ENCODE measurements at regions not wholly inside any gene's neighbourhood (a gene's known extent, or its start where the extent isn't known, plus 50 kb on each side); places are given as distances from the start of the nearest gene placed in this dataset.

DNA sequence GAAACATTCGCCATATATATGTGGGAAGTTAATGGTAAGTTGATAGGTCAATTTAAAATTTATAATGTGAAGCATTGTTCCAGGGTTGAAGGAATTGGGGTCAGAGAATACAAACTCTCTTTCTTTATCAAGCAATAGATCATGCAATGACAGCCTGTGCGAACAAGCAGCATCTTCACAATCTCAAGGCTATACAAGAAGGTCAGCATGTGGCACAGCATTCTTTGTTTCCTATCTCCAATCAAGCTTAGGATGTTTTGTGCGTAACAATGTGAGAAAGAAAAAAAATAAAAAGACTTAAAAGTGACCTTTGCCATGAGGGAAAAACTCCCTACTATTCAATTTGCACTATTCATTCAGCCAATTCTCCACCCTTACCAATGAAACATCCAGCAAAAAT is 288.1 kb upstream of the NECTIN3 start:
- no peak overlapping the region for H3K27ac Mint-ChIP-seq
- no peaks in the 10 kb centered on the region for H3K27me3 Mint-ChIP-seq (ENCODE audit: low read depth)
- no peak overlapping the region for H3K4me3 Mint-ChIP-seq
- no peaks in the 10 kb centered on the region for H3K36me3 Mint-ChIP-seq (ENCODE audit: insufficient read depth in 2 of 2)
- ATAC-seq (replicated peaks in 1 of 2) = no peak
- H3K9me3 Mint-ChIP-seq = peaks cover 0 to 1% of the 10 kb centered on the region in 2 donors
- H3K4me1 Mint-ChIP-seq (ENCODE audit: low read depth) = no peaks in the 10 kb centered on the region
- no peak for DNase-seq

DNA sequence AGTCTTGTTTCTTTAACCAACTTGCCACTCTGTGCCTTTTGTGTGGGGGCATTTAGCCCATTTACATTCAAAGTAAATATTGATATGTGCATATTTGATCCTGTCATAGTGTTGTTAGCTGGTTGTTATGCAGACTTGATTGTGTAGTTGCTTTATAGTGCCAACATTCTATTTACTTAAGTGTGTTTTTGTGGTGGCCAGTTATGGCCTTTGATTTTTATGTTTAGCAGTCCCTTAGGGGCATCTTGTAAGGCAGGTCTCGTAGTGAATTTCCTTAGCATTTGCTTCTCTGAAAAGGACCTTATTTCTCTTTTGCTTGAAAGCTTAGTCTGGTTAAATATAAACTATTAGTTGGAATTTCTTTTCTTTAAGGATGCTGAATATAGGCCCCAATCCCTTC is 282.8 kb upstream of the NECTIN3 start:
- Mint-ChIP-seq H3K9me3 (peaks cover 0 to 2% of the 10 kb centered on the region in 2 donors), H3K27ac (no peak overlapping the region), H3K27me3 (ENCODE audit: low read depth) (peaks cover 12% of the 10 kb centered on the region), H3K4me3 (no peak overlapping the region), H3K36me3 (ENCODE audit: insufficient read depth in 2 of 2) (no peaks in the 10 kb centered on the region), H3K4me1 (ENCODE audit: low read depth) (no peaks in the 10 kb centered on the region)
- no peak for DNase-seq
- ATAC-seq (replicated peaks in 1 of 2) = no peak

- DNase-seq (no peak), ATAC-seq (replicated peaks in 1 of 2) (no peak)
- Mint-ChIP-seq H3K4me3 (no peak overlapping the region), H3K4me1 (ENCODE audit: low read depth) (no peaks in the 10 kb centered on the region), H3K9me3 (peaks cover 0 to 2% of the 10 kb centered on the region in 2 donors), H3K27me3 (ENCODE audit: low read depth) (peaks cover 17% of the 10 kb centered on the region), H3K36me3 (ENCODE audit: insufficient read depth in 2 of 2) (no peaks in the 10 kb centered on the region), H3K27ac (no peak overlapping the region)
These were observed 282.3 kb upstream of the NECTIN3 start for GRCh38 chr3:110789315-110789714.

DNA sequence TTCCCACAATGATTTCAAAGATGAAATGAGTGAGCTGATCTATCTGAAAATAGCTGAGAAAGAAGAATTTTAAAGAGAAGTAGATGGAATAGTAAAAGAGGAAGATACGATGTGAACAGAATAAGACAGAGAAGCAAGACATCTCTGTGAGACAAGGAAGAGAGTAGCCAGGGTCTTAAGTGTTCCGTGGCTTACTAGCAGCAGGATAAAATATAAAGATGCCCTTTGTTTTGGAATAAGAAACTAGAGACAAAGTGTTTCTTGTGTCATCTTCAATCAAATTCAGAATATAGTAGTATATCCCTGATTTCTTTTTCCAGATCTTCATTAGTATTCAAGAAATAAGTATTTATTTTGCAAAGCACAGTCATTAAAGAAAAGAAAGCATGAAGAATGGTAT is 281.0 kb upstream of the NECTIN3 start:
- no peak overlapping the region for H3K4me3 Mint-ChIP-seq
- no peaks in the 10 kb centered on the region for H3K36me3 Mint-ChIP-seq (ENCODE audit: insufficient read depth in 2 of 2)

GRCh38 chr3:110791995-110792686 is 279.5 kb upstream of the NECTIN3 start:
- Mint-ChIP-seq H3K27me3 (ENCODE audit: low read depth) (peaks cover 18% of the 10 kb centered on the region), H3K27ac (no peak overlapping the region), H3K36me3 (ENCODE audit: insufficient read depth in 2 of 2) (no peaks in the 10 kb centered on the region), H3K4me1 (ENCODE audit: low read depth) (no peaks in the 10 kb centered on the region), H3K9me3 (peaks cover 0 to 2% of the 10 kb centered on the region in 2 donors), H3K4me3 (no peak overlapping the region)
- ATAC-seq (replicated peaks in 1 of 2) (no peak), DNase-seq (no peak)

More for the DNA sequence above, 281.0 kb upstream of the NECTIN3 start:
- Mint-ChIP-seq H3K9me3 (peaks cover 0 to 2% of the 10 kb centered on the region in 2 donors), H3K4me1 (ENCODE audit: low read depth) (no peaks in the 10 kb centered on the region), H3K27ac (no peak overlapping the region), H3K27me3 (ENCODE audit: low read depth) (peaks cover 18% of the 10 kb centered on the region)
- DNase-seq = no peak
- ATAC-seq (replicated peaks in 1 of 2) = no peak

- H3K4me3 Mint-ChIP-seq = no peak overlapping the region
- H3K27ac Mint-ChIP-seq = no peak overlapping the region
- no peak for ATAC-seq (replicated peaks in 1 of 2)
- no peaks in the 10 kb centered on the region for H3K4me1 Mint-ChIP-seq (ENCODE audit: low read depth)
- no peaks in the 10 kb centered on the region for H3K9me3 Mint-ChIP-seq
- no peaks in the 10 kb centered on the region for H3K36me3 Mint-ChIP-seq (ENCODE audit: insufficient read depth in 2 of 2)
- DNase-seq = no peak
- H3K27me3 Mint-ChIP-seq (ENCODE audit: low read depth) = peaks cover 18% of the 10 kb centered on the region
These were observed 278.0 kb upstream of the NECTIN3 start for GRCh38 chr3:110793611-110794010.

DNA sequence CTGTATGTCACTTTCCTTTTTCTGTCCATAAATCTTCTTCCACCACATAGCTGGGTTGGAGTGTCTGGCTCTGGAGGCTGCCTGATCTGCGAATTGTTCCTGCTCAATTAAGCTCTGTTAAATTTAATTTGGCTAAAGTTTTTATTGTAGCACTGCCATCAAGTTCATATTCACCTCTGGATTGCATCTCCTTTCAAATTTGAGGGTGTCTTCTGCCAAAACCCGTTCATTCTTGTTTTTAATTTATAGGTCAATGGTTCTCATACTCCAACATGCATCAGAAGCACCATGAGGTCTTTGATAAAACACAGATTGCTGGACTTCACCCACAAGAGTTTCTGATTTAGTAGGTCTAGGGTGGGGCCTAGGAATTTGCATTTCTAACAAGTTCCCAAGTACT is 276.5 kb upstream of the NECTIN3 start:
- Mint-ChIP-seq H3K36me3 (ENCODE audit: insufficient read depth in 2 of 2) (no peaks in the 10 kb centered on the region), H3K9me3 (no peaks in the 10 kb centered on the region), H3K27ac (no peak overlapping the region), H3K27me3 (ENCODE audit: low read depth) (peaks cover 18% of the 10 kb centered on the region), H3K4me3 (no peak overlapping the region), H3K4me1 (ENCODE audit: low read depth) (no peaks in the 10 kb centered on the region)
- DNase-seq = no peak
- no peak for ATAC-seq (replicated peaks in 1 of 2)

GRCh38 chr3:110799271-110799670 is 272.3 kb upstream of the NECTIN3 start:
- ATAC-seq (replicated peaks in 1 of 2) = no peak
- Mint-ChIP-seq H3K36me3 (ENCODE audit: insufficient read depth in 2 of 2) (no peaks in the 10 kb centered on the region), H3K27me3 (ENCODE audit: low read depth) (peaks cover 7% of the 10 kb centered on the region)

GRCh38 chr3:110804856-110805255 is 266.8 kb upstream of the NECTIN3 start:
- DNase-seq = no peak
- no peak for ATAC-seq (replicated peaks in 1 of 2)
- no peak overlapping the region for H3K4me3 Mint-ChIP-seq
- no peaks in the 10 kb centered on the region for H3K36me3 Mint-ChIP-seq (ENCODE audit: insufficient read depth in 2 of 2)
- H3K9me3 Mint-ChIP-seq = no peaks in the 10 kb centered on the region
- peaks cover 13% of the 10 kb centered on the region for H3K27me3 Mint-ChIP-seq (ENCODE audit: low read depth)
- no peak overlapping the region for H3K27ac Mint-ChIP-seq
- H3K4me1 Mint-ChIP-seq (ENCODE audit: low read depth) = no peaks in the 10 kb centered on the region

More at GRCh38 chr3:110799271-110799670, 272.3 kb upstream of the NECTIN3 start:
- Mint-ChIP-seq H3K4me1 (ENCODE audit: low read depth) (no peaks in the 10 kb centered on the region), H3K4me3 (no peak overlapping the region), H3K9me3 (no peaks in the 10 kb centered on the region), H3K27ac (no peak overlapping the region)
- DNase-seq = no peak

DNA sequence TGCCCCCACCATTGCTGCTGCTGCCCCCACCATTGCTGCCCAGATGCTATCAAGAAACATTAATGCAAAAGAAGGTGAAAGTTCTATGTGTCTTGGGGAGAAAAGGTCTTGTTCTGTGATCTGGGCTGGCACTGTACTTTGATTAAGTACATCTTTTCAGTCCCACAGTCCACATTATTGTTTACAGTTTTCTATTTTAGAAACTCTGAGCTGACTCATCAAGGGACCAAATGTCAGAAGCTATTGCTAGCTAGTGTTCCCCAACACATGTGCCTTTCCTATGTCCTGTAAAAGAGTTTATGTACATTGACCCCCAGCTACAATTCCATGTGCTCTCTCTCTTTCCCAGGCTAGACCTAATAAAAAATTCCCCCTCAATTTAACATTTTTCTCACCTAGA is 264.7 kb upstream of the NECTIN3 start:
- no peaks in the 10 kb centered on the region for H3K9me3 Mint-ChIP-seq
- ATAC-seq (replicated peaks in 1 of 2) = no peak
- H3K4me3 Mint-ChIP-seq = no peak overlapping the region
- peaks cover 24% of the 10 kb centered on the region for H3K27me3 Mint-ChIP-seq (ENCODE audit: low read depth)
- no peaks in the 10 kb centered on the region for H3K4me1 Mint-ChIP-seq (ENCODE audit: low read depth)
- no peak for DNase-seq
- H3K36me3 Mint-ChIP-seq (ENCODE audit: insufficient read depth in 2 of 2) = no peaks in the 10 kb centered on the region
- no peak overlapping the region for H3K27ac Mint-ChIP-seq

GRCh38 chr3:110808630-110809029 is 263.0 kb upstream of the NECTIN3 start:
- Mint-ChIP-seq H3K27me3 (ENCODE audit: low read depth) (peaks cover 40% of the 10 kb centered on the region), H3K9me3 (no peaks in the 10 kb centered on the region), H3K36me3 (ENCODE audit: insufficient read depth in 2 of 2) (no peaks in the 10 kb centered on the region), H3K4me1 (ENCODE audit: low read depth) (peaks cover 3% of the 10 kb centered on the region), H3K27ac (no peak overlapping the region), H3K4me3 (no peak overlapping the region)
- ATAC-seq (replicated peaks in 1 of 2) (no peak), DNase-seq (no peak)

- DNase-seq (no peak), ATAC-seq (replicated peaks in 1 of 2) (no peak)
- Mint-ChIP-seq H3K27ac (no peak overlapping the region), H3K9me3 (no peaks in the 10 kb centered on the region), H3K4me1 (ENCODE audit: low read depth) (peaks cover 18% of the 10 kb centered on the region), H3K27me3 (ENCODE audit: low read depth) (peaks cover 38% of the 10 kb centered on the region), H3K4me3 (no peak overlapping the region), H3K36me3 (ENCODE audit: insufficient read depth in 2 of 2) (no peaks in the 10 kb centered on the region)
These were observed 261.3 kb upstream of the NECTIN3 start for GRCh38 chr3:110810356-110810755.

- Mint-ChIP-seq H3K27me3 (ENCODE audit: low read depth) (peaks cover 33% of the 10 kb centered on the region), H3K27ac (no peak overlapping the region), H3K36me3 (ENCODE audit: insufficient read depth in 2 of 2) (no peaks in the 10 kb centered on the region), H3K4me1 (ENCODE audit: low read depth) (peaks cover 19% of the 10 kb centered on the region), H3K9me3 (no peaks in the 10 kb centered on the region), H3K4me3 (no peak overlapping the region)
- DNase-seq = no peak
- no peak for ATAC-seq (replicated peaks in 1 of 2)
These were observed 260.6 kb upstream of the NECTIN3 start for GRCh38 chr3:110811050-110811449.

DNA sequence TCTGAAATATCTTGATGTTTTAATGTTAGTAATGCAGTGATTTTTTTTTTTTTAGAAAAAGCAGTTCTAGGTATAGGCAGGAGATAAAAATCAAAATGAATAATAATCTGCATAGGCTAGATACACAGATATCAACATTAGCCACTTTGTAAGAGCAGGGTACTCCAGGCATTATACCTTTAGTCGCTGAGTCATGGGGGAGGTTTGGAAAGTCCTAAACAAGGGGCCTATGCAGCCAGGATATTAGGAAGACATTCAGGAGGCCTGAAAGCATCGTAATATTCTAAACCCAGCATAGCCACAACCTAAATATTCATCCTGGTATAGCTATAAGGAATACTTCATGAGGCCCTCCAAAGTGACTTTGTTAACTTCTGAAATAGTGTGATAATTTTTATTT is 258.1 kb upstream of the NECTIN3 start:
- Mint-ChIP-seq H3K36me3 (ENCODE audit: insufficient read depth in 2 of 2) (no peaks in the 10 kb centered on the region), H3K27ac (peak overlapping the region; percentile 99), H3K4me3 (peak overlapping the region in 1 of 2 donors; percentile 89), H3K9me3 (no peaks in the 10 kb centered on the region), H3K27me3 (ENCODE audit: low read depth) (peaks cover 33% of the 10 kb centered on the region), H3K4me1 (ENCODE audit: low read depth) (peaks cover 19% of the 10 kb centered on the region)
- no peak for DNase-seq
- no peak for ATAC-seq (replicated peaks in 1 of 2)

All from activated T-cell treated with anti-CD3 and anti-CD28 coated beads, Interleukin-2, amount 50 U/mL, for 72 hours (primary cell).